Lower lobe of right lung (tissue), 2 donors: ENCODE measurements at regions not wholly inside any gene's neighbourhood (a gene's known extent, or its start where the extent isn't known, plus 50 kb on each side); places are given as distances from the start of the nearest gene placed in this dataset.
"Not testable (repeated sequence)": the region's sequence is repeated elsewhere in the genome, so short reads cannot be mapped to it uniquely, and the experiment has no call there.

ENCODE experiments used
- ATAC-seq, 2 donors: fragments of 200-7000 bp; cut with Tn5 transposase; one replicate each; pipeline ENCODE4 v1.9.1; 2020 to 2022; ENCODE audit warnings: mild to moderate bottlenecking in 2 of 2, moderate library complexity in 2 of 2
- DNase-seq: peaks from one replicate; pipeline ENCODE4 v3.0.0-alpha.2; 2020
- H3K27ac ChIP-seq: fragments of 200-600 bp; one replicate; pipeline ENCODE4 v1.8.0; 2022
- H3K27me3 ChIP-seq: fragments of 200-600 bp; one replicate; pipeline ENCODE4 v1.8.0; 2022; ENCODE audit warnings: low read depth
- H3K36me3 ChIP-seq: fragments of 200-600 bp; one replicate; pipeline ENCODE4 v1.8.0; 2022; ENCODE audit warnings: mild to moderate bottlenecking
- H3K4me1 ChIP-seq: fragments of 200-600 bp; one replicate; pipeline ENCODE4 v1.8.0; 2022
- H3K4me3 ChIP-seq: fragments of 200-600 bp; one replicate; pipeline ENCODE4 v1.8.0; 2022; ENCODE audit warnings: mild to moderate bottlenecking
- H3K9me3 ChIP-seq: fragments of 200-600 bp; one replicate; pipeline ENCODE4 v1.8.0; 2022
- CTCF ChIP-seq: fragments of 200-600 bp; IDR thresholded peaks from one replicate; pipeline ENCODE4 v1.8.0; 2022; ENCODE audit warnings: antibody characterized with exemption, mild to moderate bottlenecking
- intact Hi-C: fragments of 100-400 bp; cut with DNase I; formaldehyde crosslinking; loops from one replicate; pipeline ENCODE4 v1.11.0; 2022
- donor health status: DM: no; HTN: yes; CAD: no; lungs with severe emphysema.

DNA sequence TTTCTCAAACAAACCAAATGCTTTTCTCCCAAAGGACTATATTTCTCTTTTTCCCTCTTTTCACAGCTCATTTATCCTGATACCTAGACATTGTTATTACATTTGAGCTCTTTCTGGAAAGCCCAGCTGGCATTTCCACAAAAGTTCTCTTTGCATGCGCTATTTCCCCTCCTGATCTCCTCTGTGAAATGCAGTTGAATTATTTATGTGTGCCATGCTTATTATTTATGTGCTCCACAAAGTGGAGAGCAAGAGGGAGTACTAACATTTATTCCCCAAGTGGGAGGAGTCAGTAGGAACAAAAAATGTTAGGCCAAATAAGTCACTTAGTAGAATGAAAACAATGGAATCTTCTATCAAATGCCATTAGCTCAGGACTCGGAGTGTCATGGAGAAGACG, 626.6 kb upstream of the IGFBP7 start:
- H3K36me3 ChIP-seq, result no peaks in the 10 kb centered on the region
- H3K4me1 ChIP-seq, result no peaks in the 10 kb centered on the region
- H3K27ac ChIP-seq, result no peak overlapping the region
- no peaks in the 10 kb centered on the region for H3K9me3 ChIP-seq
- no peak overlapping the region for H3K4me3 ChIP-seq
- ATAC-seq, result no peak
- no peaks in the 10 kb centered on the region for H3K27me3 ChIP-seq
- no peak for TF ChIP-seq CTCF
- intact Hi-C loops, result no loop called here
- DNase-seq, result no peak

- ATAC-seq (no peak), DNase-seq (no peak)
- Histone ChIP-seq H3K36me3 (no peaks in the 10 kb centered on the region), H3K27ac (no peak overlapping the region), H3K4me1 (no peaks in the 10 kb centered on the region), H3K27me3 (no peaks in the 10 kb centered on the region), H3K9me3 (no peaks in the 10 kb centered on the region), H3K4me3 (no peak overlapping the region)
- TF ChIP-seq CTCF, result no peak
- intact Hi-C loops, result no loop called here
Measured at GRCh38 chr4:57734104-57734670, 624.0 kb upstream of the IGFBP7 start.

- H3K27ac ChIP-seq, ATAC-seq, H3K27me3 ChIP-seq, H3K4me3 ChIP-seq, H3K36me3 ChIP-seq, intact Hi-C loops, H3K4me1 ChIP-seq, H3K9me3 ChIP-seq, DNase-seq: not testable (repeated sequence)
Measured at GRCh38 chr4:57729775-57730570, 619.8 kb upstream of the IGFBP7 start.

DNA sequence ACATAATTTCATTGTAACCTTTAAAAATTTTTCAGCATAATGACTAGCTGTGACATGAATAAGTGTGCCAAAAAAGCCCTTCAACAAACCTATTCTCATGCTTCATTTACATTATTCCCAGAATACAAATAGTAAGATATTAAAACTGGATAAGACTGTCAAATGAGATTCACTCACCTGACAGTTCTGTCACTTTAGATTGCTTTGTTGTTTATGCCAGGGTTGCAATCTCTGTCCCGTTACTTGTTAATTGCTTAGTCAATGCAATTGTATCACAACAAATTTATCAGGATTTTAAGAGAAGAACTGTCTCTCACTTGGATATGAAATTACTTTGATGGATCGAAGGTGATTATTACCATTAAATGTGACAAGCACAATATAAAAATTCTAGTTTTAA, 616.0 kb upstream of the IGFBP7 start:
- ATAC-seq (no peak), DNase-seq (no peak)
- no peak overlapping the region for H3K4me3 ChIP-seq
- intact Hi-C loops, result no loop called here
- no peaks in the 10 kb centered on the region for H3K27me3 ChIP-seq
- no peaks in the 10 kb centered on the region for H3K36me3 ChIP-seq
- no peak overlapping the region for H3K27ac ChIP-seq
- no peaks in the 10 kb centered on the region for H3K9me3 ChIP-seq
- TF ChIP-seq CTCF, result no peak
- H3K4me1 ChIP-seq, result no peaks in the 10 kb centered on the region

GRCh38 chr4:57719456-57719855, 609.3 kb upstream of the IGFBP7 start:
- TF ChIP-seq CTCF, result no peak
- Histone ChIP-seq H3K4me3 (no peak overlapping the region), H3K9me3 (no peaks in the 10 kb centered on the region), H3K4me1 (no peaks in the 10 kb centered on the region), H3K36me3 (no peaks in the 10 kb centered on the region), H3K27ac (no peak overlapping the region), H3K27me3 (no peaks in the 10 kb centered on the region)
- no peak for DNase-seq
- intact Hi-C loops, result no loop called here
- no peak for ATAC-seq

GRCh38 chr4:57714313-57714712, 604.1 kb upstream of the IGFBP7 start:
- H3K36me3 ChIP-seq, DNase-seq, H3K27ac ChIP-seq, intact Hi-C loops, H3K9me3 ChIP-seq, ATAC-seq, H3K4me1 ChIP-seq, H3K4me3 ChIP-seq, H3K27me3 ChIP-seq: not testable (repeated sequence)
